ENCODE measurements at regions not wholly inside any gene's neighbourhood (a gene's known extent, or its start where the extent isn't known, plus 50 kb on each side); places are given as distances from the start of the nearest gene placed in this dataset.

GRCh38 chr2:128368437-128369107 lies 49.9 kb upstream of the HS6ST1 start:
- Histone ChIP-seq H3K4me3 (ENCODE audit: low read depth in 1 of 2, low read length in 2 of 2) (no peak overlapping the region), H3K27me3 (ENCODE audit: control insufficient read depth in 1 of 2, insufficient read depth in 2 of 2, low read length in 2 of 2) (no peaks in the 10 kb centered on the region), H3K9me3 (ENCODE audit: low read length) (no peaks in the 10 kb centered on the region), H3K36me3 (ENCODE audit: insufficient read depth, low read length) (no peaks in the 10 kb centered on the region), H3K27ac (ENCODE audit: low read depth, low read length) (no peak overlapping the region), H3K4me1 (ENCODE audit: insufficient read depth, low read length) (peaks cover 6% of the 10 kb centered on the region), H3K9ac (ENCODE audit: low read length) (no peak overlapping the region)

GRCh38 chr2:128369108-128369555 lies 50.5 kb upstream of the HS6ST1 start:
- H3K4me1 ChIP-seq (ENCODE audit: insufficient read depth, low read length) = peaks cover 9% of the 10 kb centered on the region
- no peak overlapping the region for H3K27ac ChIP-seq (ENCODE audit: low read depth, low read length)
- H3K9me3 ChIP-seq (ENCODE audit: low read length) = no peaks in the 10 kb centered on the region
- no peaks in the 10 kb centered on the region for H3K36me3 ChIP-seq (ENCODE audit: insufficient read depth, low read length)
- H3K9ac ChIP-seq (ENCODE audit: low read length) = no peak overlapping the region
- H3K27me3 ChIP-seq (ENCODE audit: control insufficient read depth in 1 of 2, insufficient read depth in 2 of 2, low read length in 2 of 2) = no peaks in the 10 kb centered on the region
- no peak overlapping the region for H3K4me3 ChIP-seq (ENCODE audit: low read depth in 1 of 2, low read length in 2 of 2)

- no peak overlapping the region for H3K9ac ChIP-seq (ENCODE audit: low read length)
- peaks cover 16% of the 10 kb centered on the region for H3K4me1 ChIP-seq (ENCODE audit: insufficient read depth, low read length)
- H3K4me3 ChIP-seq (ENCODE audit: low read depth in 1 of 2, low read length in 2 of 2) = no peak overlapping the region
- H3K9me3 ChIP-seq (ENCODE audit: low read length) = no peaks in the 10 kb centered on the region
- H3K27me3 ChIP-seq (ENCODE audit: control insufficient read depth in 1 of 2, insufficient read depth in 2 of 2, low read length in 2 of 2) = no peaks in the 10 kb centered on the region
- H3K36me3 ChIP-seq (ENCODE audit: insufficient read depth, low read length) = no peaks in the 10 kb centered on the region
- H3K27ac ChIP-seq (ENCODE audit: low read depth, low read length) = no peak overlapping the region
Measured at GRCh38 chr2:128369602-128370467, 51.2 kb upstream of the HS6ST1 start.

GRCh38 chr2:128370468-128371247 lies 52.0 kb upstream of the HS6ST1 start:
- H3K9ac ChIP-seq (ENCODE audit: low read length) = no peak overlapping the region
- H3K27me3 ChIP-seq (ENCODE audit: control insufficient read depth in 1 of 2, insufficient read depth in 2 of 2, low read length in 2 of 2) = no peaks in the 10 kb centered on the region
- no peaks in the 10 kb centered on the region for H3K36me3 ChIP-seq (ENCODE audit: insufficient read depth, low read length)
- H3K9me3 ChIP-seq (ENCODE audit: low read length) = no peaks in the 10 kb centered on the region
- no peak overlapping the region for H3K4me3 ChIP-seq (ENCODE audit: low read depth in 1 of 2, low read length in 2 of 2)
- no peak overlapping the region for H3K27ac ChIP-seq (ENCODE audit: low read depth, low read length)
- H3K4me1 ChIP-seq (ENCODE audit: insufficient read depth, low read length) = peaks cover 24% of the 10 kb centered on the region

GRCh38 chr2:128371248-128371630 lies 52.6 kb upstream of the HS6ST1 start:
- Histone ChIP-seq H3K36me3 (ENCODE audit: insufficient read depth, low read length) (no peaks in the 10 kb centered on the region), H3K4me1 (ENCODE audit: insufficient read depth, low read length) (peaks cover 30% of the 10 kb centered on the region), H3K9ac (ENCODE audit: low read length) (no peak overlapping the region), H3K27me3 (ENCODE audit: control insufficient read depth in 1 of 2, insufficient read depth in 2 of 2, low read length in 2 of 2) (no peaks in the 10 kb centered on the region), H3K9me3 (ENCODE audit: low read length) (no peaks in the 10 kb centered on the region), H3K4me3 (ENCODE audit: low read depth in 1 of 2, low read length in 2 of 2) (no peak overlapping the region), H3K27ac (ENCODE audit: low read depth, low read length) (no peak overlapping the region)

GRCh38 chr2:128371648-128372345 lies 53.1 kb upstream of the HS6ST1 start:
- H3K4me1 ChIP-seq (ENCODE audit: insufficient read depth, low read length) = peaks cover 30% of the 10 kb centered on the region
- H3K9ac ChIP-seq (ENCODE audit: low read length) = no peak overlapping the region
- H3K27ac ChIP-seq (ENCODE audit: low read depth, low read length) = no peak overlapping the region
- H3K9me3 ChIP-seq (ENCODE audit: low read length) = no peaks in the 10 kb centered on the region
- H3K36me3 ChIP-seq (ENCODE audit: insufficient read depth, low read length) = no peaks in the 10 kb centered on the region
- no peaks in the 10 kb centered on the region for H3K27me3 ChIP-seq (ENCODE audit: control insufficient read depth in 1 of 2, insufficient read depth in 2 of 2, low read length in 2 of 2)
- H3K4me3 ChIP-seq (ENCODE audit: low read depth in 1 of 2, low read length in 2 of 2) = no peak overlapping the region

- Histone ChIP-seq H3K9ac (ENCODE audit: low read length) (no peak overlapping the region), H3K4me1 (ENCODE audit: insufficient read depth, low read length) (peaks cover 30% of the 10 kb centered on the region), H3K4me3 (ENCODE audit: low read depth in 1 of 2, low read length in 2 of 2) (no peak overlapping the region), H3K27me3 (ENCODE audit: control insufficient read depth in 1 of 2, insufficient read depth in 2 of 2, low read length in 2 of 2) (no peaks in the 10 kb centered on the region), H3K9me3 (ENCODE audit: low read length) (no peaks in the 10 kb centered on the region), H3K36me3 (ENCODE audit: insufficient read depth, low read length) (no peaks in the 10 kb centered on the region), H3K27ac (ENCODE audit: low read depth, low read length) (no peak overlapping the region)
Measured at GRCh38 chr2:128372621-128373341, 54.1 kb upstream of the HS6ST1 start.

- Histone ChIP-seq H3K9ac (ENCODE audit: low read length) (no peak overlapping the region), H3K4me3 (ENCODE audit: low read depth in 1 of 2, low read length in 2 of 2) (no peak overlapping the region), H3K4me1 (ENCODE audit: insufficient read depth, low read length) (peaks cover 31% of the 10 kb centered on the region), H3K27me3 (ENCODE audit: control insufficient read depth in 1 of 2, insufficient read depth in 2 of 2, low read length in 2 of 2) (no peaks in the 10 kb centered on the region), H3K9me3 (ENCODE audit: low read length) (no peaks in the 10 kb centered on the region), H3K27ac (ENCODE audit: low read depth, low read length) (peak overlapping the region; percentile 57), H3K36me3 (ENCODE audit: insufficient read depth, low read length) (no peaks in the 10 kb centered on the region)
Measured at GRCh38 chr2:128373451-128374000, 54.9 kb upstream of the HS6ST1 start.

GRCh38 chr2:128374001-128374710 lies 55.5 kb upstream of the HS6ST1 start:
- no peak overlapping the region for H3K9ac ChIP-seq (ENCODE audit: low read length)
- peak overlapping the region; percentile 76 for H3K27ac ChIP-seq (ENCODE audit: low read depth, low read length)
- H3K4me1 ChIP-seq (ENCODE audit: insufficient read depth, low read length) = peaks cover 38% of the 10 kb centered on the region
- no peak overlapping the region for H3K4me3 ChIP-seq (ENCODE audit: low read depth in 1 of 2, low read length in 2 of 2)
- H3K27me3 ChIP-seq (ENCODE audit: control insufficient read depth in 1 of 2, insufficient read depth in 2 of 2, low read length in 2 of 2) = no peaks in the 10 kb centered on the region
- H3K9me3 ChIP-seq (ENCODE audit: low read length) = no peaks in the 10 kb centered on the region
- no peaks in the 10 kb centered on the region for H3K36me3 ChIP-seq (ENCODE audit: insufficient read depth, low read length)

Measured in muscle layer of colon (tissue), 2 donors.